Caco-2 (cell line): ENCODE measurements at regions not wholly inside any gene's neighbourhood (a gene's known extent, or its start where the extent isn't known, plus 50 kb on each side); places are given as distances from the start of the nearest gene placed in this dataset.

Experiments used
- BruUV-seq: library from RNA; stranded (reverse); fragments of 400-500 nt; replicated peaks from 2 replicates; lab custom pipeline; 2021; lab: Mats Ljungman, UMichigan
- CTCF ChIA-PET: fragments of 300-600 bp; sonication (Branson Sonifier 250); formaldehyde crosslinking; loops from one replicate; lab custom pipeline; 2022; ENCODE audit warnings: antibody characterized with exemption; lab: Charles Lee
- POLR2A ChIA-PET: fragments of 300-600 bp; sonication (Branson Sonifier 250); formaldehyde crosslinking; loops from one replicate; lab custom pipeline; 2022; ENCODE audit warnings: antibody characterized with exemption; lab: Charles Lee
- DNase-seq, 2 experiments: peaks; one replicate each; pipeline versions ENCODE4 v3.0.0 to v3.0.0-alpha.2; 2020 to 2022
- H3K27me3 ChIP-seq: replicated peaks from 2 replicates; pipeline ENCODE4 v1.6.0; 2011; ENCODE audit warnings: low read length; ENCODE audit not compliant: control insufficient read depth, insufficient read depth
- H3K36me3 ChIP-seq: 2 replicates; pipeline ENCODE4 v1.5.1; 2011; ENCODE audit warnings: low read length; ENCODE audit not compliant: control insufficient read depth, insufficient read depth
- H3K4me1 ChIP-seq: fragments of 250-450 bp; sonication (Bioruptor Pico); 2 replicates; pipeline ENCODE4 v1.5.1; 2020; ENCODE audit warnings: mild to moderate bottlenecking
- H3K4me3 ChIP-seq: 2 replicates; pipeline ENCODE4 v1.5.1; 2011; ENCODE audit warnings: low read depth, mild to moderate bottlenecking, control low read depth, low read length
- H3K9me3 ChIP-seq: fragments of 250-450 bp; sonication (Bioruptor Pico); 2 replicates; pipeline ENCODE4 v1.5.1; 2020; ENCODE audit warnings: mild to moderate bottlenecking, moderate library complexity
- H3K27ac Mint-ChIP-seq: one replicate; pipeline ENCODE4 v1.8.0; 2022; ENCODE audit warnings: mixed read lengths; ENCODE audit not compliant: unreplicated experiment
- H3K27me3 Mint-ChIP-seq: one replicate; pipeline ENCODE4 v1.8.0; 2022; ENCODE audit warnings: mixed read lengths; ENCODE audit not compliant: insufficient read depth, unreplicated experiment
- H3K36me3 Mint-ChIP-seq: one replicate; pipeline ENCODE4 v1.8.0; 2022; ENCODE audit warnings: mild to moderate bottlenecking, mixed read lengths; ENCODE audit not compliant: insufficient read depth, unreplicated experiment
- H3K4me1 Mint-ChIP-seq: one replicate; pipeline ENCODE4 v1.8.0; 2022; ENCODE audit warnings: low read depth, mixed read lengths; ENCODE audit not compliant: unreplicated experiment
- H3K4me3 Mint-ChIP-seq: one replicate; pipeline ENCODE4 v1.8.0; 2022; ENCODE audit warnings: mild to moderate bottlenecking, moderate library complexity, mixed read lengths; ENCODE audit not compliant: unreplicated experiment
- H3K9me3 Mint-ChIP-seq: one replicate; pipeline ENCODE4 v1.8.0; 2022; ENCODE audit warnings: mixed read lengths; ENCODE audit not compliant: unreplicated experiment
- intact Hi-C: fragments of 100-400 bp; cut with micrococcal nuclease; formaldehyde crosslinking; loops from one replicate; pipeline ENCODE4 v1.10.0; 2022; ENCODE audit not compliant: unreplicated experiment
- TF ChIP-seq, protein P1 (sequence below), 2 experiments: fragments of 200-600 bp in 1 of 2; IDR thresholded peaks; 1 replicate in 1 of 2; 2 replicates in 1 of 2; pipeline versions ENCODE4 v1.5.1 to v1.8.0; 2011 to 2022; ENCODE audit warnings: antibody characterized with exemption in 1 of 2, control low read depth in 1 of 2, inconsistent platforms in 1 of 2, low read depth in 1 of 2, low read length in 1 of 2, mild to moderate bottlenecking in 1 of 2, moderate library complexity in 1 of 2; ENCODE audit not compliant: insufficient read depth in 1 of 2, severe bottlenecking in 1 of 2, unreplicated experiment in 1 of 2

DNA sequence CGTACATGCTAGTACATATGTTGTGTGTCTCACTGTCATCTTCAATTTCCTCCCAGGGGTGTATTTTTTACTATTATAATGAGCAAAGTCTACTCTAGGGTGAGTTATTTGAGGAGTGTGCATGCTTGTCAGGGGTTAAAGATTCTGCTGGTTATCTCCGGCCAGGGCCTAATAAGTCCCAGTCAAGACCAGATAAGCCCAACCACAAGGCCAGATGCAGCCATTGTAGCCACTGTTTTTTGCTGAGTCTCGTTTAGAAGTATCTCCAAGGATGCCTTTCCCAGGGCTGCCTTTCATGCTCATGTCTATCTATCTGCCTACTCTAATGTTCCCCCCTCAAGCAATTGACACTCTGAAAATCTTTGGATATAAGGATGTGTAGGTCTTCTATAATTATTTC, 300.5 kb downstream of the IPO8 start:
- Mint-ChIP-seq H3K4me3 (no peak overlapping the region), H3K27me3 (no peaks in the 10 kb centered on the region), H3K4me1 (no peaks in the 10 kb centered on the region), H3K36me3 (no peaks in the 10 kb centered on the region), H3K27ac (no peak overlapping the region), H3K9me3 (peaks cover 52% of the 10 kb centered on the region)
- DNase-seq = no peak
- peaks cover 35% of the 10 kb centered on the region for H3K9me3 ChIP-seq
- ChIA-PET POLR2A (no interaction called here), CTCF (no interaction called here)
- no peaks in the 10 kb centered on the region for H3K27me3 ChIP-seq
- H3K4me3 ChIP-seq = no peak overlapping the region
- no peaks in the 10 kb centered on the region for H3K36me3 ChIP-seq
- intact Hi-C loops = no loop called here
- no peaks in the 10 kb centered on the region for H3K4me1 ChIP-seq
- TF ChIP-seq, protein P1, sequence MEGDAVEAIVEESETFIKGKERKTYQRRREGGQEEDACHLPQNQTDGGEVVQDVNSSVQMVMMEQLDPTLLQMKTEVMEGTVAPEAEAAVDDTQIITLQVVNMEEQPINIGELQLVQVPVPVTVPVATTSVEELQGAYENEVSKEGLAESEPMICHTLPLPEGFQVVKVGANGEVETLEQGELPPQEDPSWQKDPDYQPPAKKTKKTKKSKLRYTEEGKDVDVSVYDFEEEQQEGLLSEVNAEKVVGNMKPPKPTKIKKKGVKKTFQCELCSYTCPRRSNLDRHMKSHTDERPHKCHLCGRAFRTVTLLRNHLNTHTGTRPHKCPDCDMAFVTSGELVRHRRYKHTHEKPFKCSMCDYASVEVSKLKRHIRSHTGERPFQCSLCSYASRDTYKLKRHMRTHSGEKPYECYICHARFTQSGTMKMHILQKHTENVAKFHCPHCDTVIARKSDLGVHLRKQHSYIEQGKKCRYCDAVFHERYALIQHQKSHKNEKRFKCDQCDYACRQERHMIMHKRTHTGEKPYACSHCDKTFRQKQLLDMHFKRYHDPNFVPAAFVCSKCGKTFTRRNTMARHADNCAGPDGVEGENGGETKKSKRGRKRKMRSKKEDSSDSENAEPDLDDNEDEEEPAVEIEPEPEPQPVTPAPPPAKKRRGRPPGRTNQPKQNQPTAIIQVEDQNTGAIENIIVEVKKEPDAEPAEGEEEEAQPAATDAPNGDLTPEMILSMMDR (IDR thresholded peaks at IDR 0.05; ENCODE audit: insufficient read depth in 1 of 2, low read depth in 1 of 2, low read length in 1 of 2, severe bottlenecking in 1 of 2, unreplicated experiment in 1 of 2) = no peak
- no TSS peak for BruUV-seq

DNA sequence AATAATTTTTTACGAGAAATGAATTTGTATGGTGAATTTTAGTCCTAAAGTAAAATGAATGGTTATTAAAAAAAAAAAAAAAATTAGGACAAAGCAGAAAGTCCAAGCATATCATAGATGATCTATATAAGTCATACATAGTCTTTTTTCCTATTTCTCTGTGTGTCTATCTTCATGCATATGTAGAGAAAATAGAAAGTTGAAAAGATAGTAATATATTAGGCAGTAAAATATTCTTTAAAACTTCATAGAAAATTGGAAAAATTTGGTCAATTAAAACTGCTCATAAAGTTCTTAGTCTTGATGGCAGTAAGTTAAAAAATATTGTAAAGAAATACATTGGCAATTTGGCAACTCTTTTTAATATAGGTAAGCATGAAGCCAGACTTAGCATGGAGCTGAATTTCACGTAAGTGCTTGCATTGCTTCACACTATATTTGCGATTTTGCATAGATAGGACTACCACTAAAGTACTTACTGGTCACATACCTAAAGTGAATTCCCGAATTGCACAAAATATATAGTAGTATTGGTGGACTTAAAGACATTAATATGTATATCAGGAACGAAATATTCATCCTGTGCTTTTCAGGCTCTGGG, 303.8 kb downstream of the IPO8 start:
- ChIA-PET CTCF (no interaction called here), POLR2A (no interaction called here)
- Mint-ChIP-seq H3K36me3 (no peaks in the 10 kb centered on the region), H3K27ac (no peak overlapping the region), H3K4me3 (no peak overlapping the region), H3K27me3 (no peaks in the 10 kb centered on the region), H3K9me3 (peaks cover 64% of the 10 kb centered on the region), H3K4me1 (no peaks in the 10 kb centered on the region)
- no peaks in the 10 kb centered on the region for H3K36me3 ChIP-seq
- no peak for DNase-seq
- H3K27me3 ChIP-seq = no peaks in the 10 kb centered on the region
- peaks cover 32% of the 10 kb centered on the region for H3K9me3 ChIP-seq
- no peaks in the 10 kb centered on the region for H3K4me1 ChIP-seq
- TF ChIP-seq, protein P1 (IDR thresholded peaks at IDR 0.05; ENCODE audit: insufficient read depth in 1 of 2, low read depth in 1 of 2, low read length in 1 of 2, severe bottlenecking in 1 of 2, unreplicated experiment in 1 of 2) = no peak
- intact Hi-C loops = no loop called here
- H3K4me3 ChIP-seq = no peak overlapping the region
- no TSS peak for BruUV-seq

DNA sequence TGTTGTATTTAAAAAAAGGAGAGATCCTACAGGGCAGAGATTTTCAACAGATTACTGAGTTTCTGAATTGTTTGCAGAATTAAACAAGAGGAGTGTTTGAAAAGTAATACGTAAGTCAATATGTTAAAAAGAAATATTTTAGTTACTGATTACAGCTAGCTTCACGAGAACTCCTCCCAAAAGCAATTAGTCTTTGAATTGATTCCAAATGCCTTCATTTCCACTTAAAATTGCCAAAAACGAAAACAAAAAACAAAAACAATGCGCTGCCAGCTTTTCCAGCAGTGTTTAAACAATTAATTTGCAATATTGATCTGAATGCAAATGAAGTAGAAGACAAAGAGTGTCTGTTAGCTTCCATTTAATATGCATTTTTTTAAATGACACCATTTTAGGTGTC, 310.0 kb downstream of the IPO8 start:
- no peaks in the 10 kb centered on the region for H3K36me3 ChIP-seq
- H3K27me3 ChIP-seq = no peaks in the 10 kb centered on the region
- H3K9me3 ChIP-seq = peaks cover 2% of the 10 kb centered on the region; the same call in 1 of the 2 replicates
- ChIA-PET CTCF (no interaction called here), POLR2A (no interaction called here)
- no peaks in the 10 kb centered on the region for H3K36me3 Mint-ChIP-seq
- TF ChIP-seq, protein P1 (IDR thresholded peaks at IDR 0.05; ENCODE audit: insufficient read depth in 1 of 2, low read depth in 1 of 2, low read length in 1 of 2, severe bottlenecking in 1 of 2, unreplicated experiment in 1 of 2) = no peak
- H3K9me3 Mint-ChIP-seq = peaks cover 27% of the 10 kb centered on the region
- no TSS peak for BruUV-seq
- H3K4me1 Mint-ChIP-seq = no peaks in the 10 kb centered on the region
- H3K4me1 ChIP-seq = no peaks in the 10 kb centered on the region
- H3K27ac Mint-ChIP-seq = no peak overlapping the region
- H3K4me3 ChIP-seq = no peak overlapping the region
- no peaks in the 10 kb centered on the region for H3K27me3 Mint-ChIP-seq
- H3K4me3 Mint-ChIP-seq = no peak overlapping the region
- intact Hi-C loops = no loop called here
- DNase-seq = no peak
